Esophagus muscularis mucosa (tissue), 4 donors: ENCODE measurements at regions not wholly inside any gene's neighbourhood (a gene's known extent, or its start where the extent isn't known, plus 50 kb on each side); places are given as distances from the start of the nearest gene placed in this dataset.

Experiments
- DNase-seq: peaks from one replicate; pipeline ENCODE4 v3.0.0-alpha.2; 2017; ENCODE audit errors: extremely low spot score
- H3K27ac ChIP-seq, 4 donors: fragments of 200-600 bp; sonication (generic); replicated peaks in 1 of 4; 1 replicate in 3 of 4; 2 replicates in 1 of 4; pipeline ENCODE4 v1.5.1; 2016 to 2019; ENCODE audit warnings: mild to moderate bottlenecking in 1 of 4
- H3K27me3 ChIP-seq, 4 donors: fragments of 200-600 bp; sonication (generic); one replicate each; pipeline versions ENCODE4 v1.5.1 to v1.6.0; 2016 to 2019
- H3K36me3 ChIP-seq, 4 donors: fragments of 200-600 bp; sonication (generic); one replicate each; pipeline ENCODE4 v1.5.1; 2016 to 2019
- H3K4me1 ChIP-seq, 4 donors: fragments of 200-600 bp; sonication (generic); one replicate each; pipeline ENCODE4 v1.5.1; 2016 to 2019
- H3K4me3 ChIP-seq, 4 donors: fragments of 200-600 bp; sonication (generic); 1 replicate in 2 of 4; 2 replicates in 2 of 4; pipeline ENCODE4 v1.5.1; 2016 to 2019; ENCODE audit warnings: mild to moderate bottlenecking in 4 of 4, moderate library complexity in 1 of 4
- H3K9me3 ChIP-seq, 4 donors: fragments of 200-600 bp; sonication (generic); 1 replicate in 3 of 4; 2 replicates in 1 of 4; pipeline ENCODE4 v1.5.1; 2016 to 2019
- CTCF ChIP-seq, 3 experiments: fragments of 200-600 bp in 2 of 3; fragments of 450-650 bp in 1 of 3; sonication (generic) in 2 of 3; IDR thresholded peaks; one replicate each; pipeline ENCODE4 v1.5.1; 2017 to 2019; ENCODE audit warnings: antibody characterized with exemption in 3 of 3, mild to moderate bottlenecking in 2 of 3, moderate library complexity in 1 of 3
- EP300 ChIP-seq: sonication (generic); formaldehyde crosslinking; IDR thresholded peaks from one replicate; pipeline ENCODE4 v1.6.1; 2017; ENCODE audit warnings: antibody characterized with exemption
- POLR2A ChIP-seq: fragments of 450-650 bp; IDR thresholded peaks from one replicate; pipeline ENCODE4 v1.6.1; 2017; ENCODE audit warnings: antibody characterized with exemption, moderate library complexity, mild to moderate bottlenecking, low read depth
- POLR2AphosphoS5 ChIP-seq, 2 donors: sonication (generic); formaldehyde crosslinking; IDR thresholded peaks; one replicate each; pipeline ENCODE4 v1.6.1; 2017; ENCODE audit warnings: antibody characterized with exemption in 2 of 2
- WGBS: methylation state at CpG from one replicate; pipeline ENCODE4 v1.1.5; 2018; 5-methylcytosine and 5-hydroxymethylcytosine counted together
- intact Hi-C: fragments of 100-400 bp; cut with DNase I; formaldehyde crosslinking; loops from one replicate; pipeline ENCODE4 v1.15.1; 2023

- intact Hi-C loops = no loop called here
- 90% methylated on average over 6 of the region's 6 CpGs for WGBS
- TF ChIP-seq EP300 (no peak), POLR2A (no peak), CTCF (IDR thresholded peaks at IDR 0.05) (no peak), POLR2AphosphoS5 (IDR thresholded peaks at IDR 0.05) (no peak)
- Histone ChIP-seq H3K9me3 (no peaks in the 10 kb centered on the region), H3K36me3 (no peaks in the 10 kb centered on the region), H3K27ac (no peak overlapping the region), H3K27me3 (no peaks in the 10 kb centered on the region), H3K4me3 (no peak overlapping the region), H3K4me1 (no peaks in the 10 kb centered on the region)
- no peak for DNase-seq
Measured at GRCh38 chr1:203926025-203926540, 64.7 kb downstream of the SNRPE start.

- Histone ChIP-seq H3K4me3 (no peak overlapping the region), H3K27ac (no peak overlapping the region), H3K9me3 (no peaks in the 10 kb centered on the region), H3K4me1 (no peaks in the 10 kb centered on the region), H3K27me3 (peaks cover 0 to 12% (median 0%) of the 10 kb centered on the region in 4 donors), H3K36me3 (no peaks in the 10 kb centered on the region)
- TF ChIP-seq CTCF (IDR thresholded peaks at IDR 0.05) (no peak), POLR2AphosphoS5 (IDR thresholded peaks at IDR 0.05) (no peak), EP300 (no peak), POLR2A (no peak)
- 71% methylated on average over 4 of the region's 4 CpGs for WGBS
- DNase-seq = no peak
- intact Hi-C loops = no loop called here
Measured at GRCh38 chr1:203929741-203930309, 68.4 kb downstream of the SNRPE start.

GRCh38 chr1:203930342-203930741, 68.9 kb downstream of the SNRPE start:
- peaks cover 0 to 12% (median 0%) of the 10 kb centered on the region in 4 donors for H3K27me3 ChIP-seq
- 94% methylated on average over 3 of the region's 3 CpGs for WGBS
- DNase-seq = no peak
- intact Hi-C loops = no loop called here
- no peaks in the 10 kb centered on the region for H3K4me1 ChIP-seq
- H3K27ac ChIP-seq = no peak overlapping the region
- no peaks in the 10 kb centered on the region for H3K36me3 ChIP-seq
- no peaks in the 10 kb centered on the region for H3K9me3 ChIP-seq
- no peak for TF ChIP-seq POLR2A
- no peak for TF ChIP-seq POLR2AphosphoS5 (IDR thresholded peaks at IDR 0.05)
- no peak for TF ChIP-seq EP300
- TF ChIP-seq CTCF (IDR thresholded peaks at IDR 0.05) = no peak
- H3K4me3 ChIP-seq = no peak overlapping the region

- 89% methylated on average over 2 of the region's 2 CpGs for WGBS
Measured at GRCh38 chr1:203931953-203932352, 70.6 kb downstream of the SNRPE start.

More at GRCh38 chr1:203931953-203932352, 70.6 kb downstream of the SNRPE start:
- no peak overlapping the region for H3K27ac ChIP-seq
- no peak for DNase-seq
- H3K27me3 ChIP-seq = peaks cover 0 to 12% (median 0%) of the 10 kb centered on the region in 4 donors
- H3K9me3 ChIP-seq = no peaks in the 10 kb centered on the region
- intact Hi-C loops = no loop called here
- H3K4me3 ChIP-seq = no peak overlapping the region
- no peaks in the 10 kb centered on the region for H3K36me3 ChIP-seq
- H3K4me1 ChIP-seq = no peaks in the 10 kb centered on the region
- TF ChIP-seq EP300 (no peak), POLR2A (no peak), POLR2AphosphoS5 (IDR thresholded peaks at IDR 0.05) (no peak), CTCF (IDR thresholded peaks at IDR 0.05) (no peak)
